ENCODE measurements at regions not wholly inside any gene's neighbourhood (a gene's known extent, or its start where the extent isn't known, plus 50 kb on each side); places are given as distances from the start of the nearest gene placed in this dataset.
"Not testable (repeated sequence)": the region's sequence is repeated elsewhere in the genome, so short reads cannot be mapped to it uniquely, and the experiment has no call there.

DNA sequence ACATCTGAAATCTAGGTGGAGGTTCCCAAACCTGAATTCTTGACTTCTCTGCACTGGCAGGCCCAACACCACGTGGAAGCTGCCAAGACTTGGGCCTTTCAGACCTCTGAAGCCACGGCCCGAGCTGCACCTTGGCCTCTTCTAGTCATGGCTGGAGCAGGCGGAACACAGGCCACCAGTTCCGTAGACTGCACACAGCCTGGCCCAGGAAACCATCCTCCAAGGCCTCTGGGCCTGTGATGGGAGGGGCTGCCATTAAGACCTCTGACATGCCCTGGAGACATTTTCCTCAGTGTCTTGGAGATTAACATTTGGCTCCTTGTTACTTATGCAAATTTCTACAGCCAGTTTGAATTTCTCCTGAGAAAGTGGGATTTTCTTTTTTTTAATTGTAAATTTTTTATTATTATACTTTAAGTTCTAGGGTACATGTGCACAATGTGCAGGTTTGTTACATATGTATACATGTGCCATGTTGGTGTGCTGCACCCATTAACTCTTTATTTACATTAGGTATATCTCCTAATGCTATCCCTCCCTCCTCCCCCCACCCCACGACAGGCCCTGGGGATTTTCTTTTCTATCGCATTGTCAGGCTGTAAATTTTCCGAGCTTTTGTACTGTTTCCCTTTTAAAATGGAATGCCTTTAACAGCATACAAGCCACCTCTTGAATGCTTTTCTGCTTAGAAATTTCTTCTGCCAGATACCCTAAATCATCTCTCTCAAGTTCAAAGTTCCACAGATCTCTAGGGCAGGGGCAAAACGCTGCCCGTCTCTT lies 492.9 kb upstream of the ARPP21 start:
- DNase-seq (ENCODE audit: low spot score), result not testable (repeated sequence)

DNA sequence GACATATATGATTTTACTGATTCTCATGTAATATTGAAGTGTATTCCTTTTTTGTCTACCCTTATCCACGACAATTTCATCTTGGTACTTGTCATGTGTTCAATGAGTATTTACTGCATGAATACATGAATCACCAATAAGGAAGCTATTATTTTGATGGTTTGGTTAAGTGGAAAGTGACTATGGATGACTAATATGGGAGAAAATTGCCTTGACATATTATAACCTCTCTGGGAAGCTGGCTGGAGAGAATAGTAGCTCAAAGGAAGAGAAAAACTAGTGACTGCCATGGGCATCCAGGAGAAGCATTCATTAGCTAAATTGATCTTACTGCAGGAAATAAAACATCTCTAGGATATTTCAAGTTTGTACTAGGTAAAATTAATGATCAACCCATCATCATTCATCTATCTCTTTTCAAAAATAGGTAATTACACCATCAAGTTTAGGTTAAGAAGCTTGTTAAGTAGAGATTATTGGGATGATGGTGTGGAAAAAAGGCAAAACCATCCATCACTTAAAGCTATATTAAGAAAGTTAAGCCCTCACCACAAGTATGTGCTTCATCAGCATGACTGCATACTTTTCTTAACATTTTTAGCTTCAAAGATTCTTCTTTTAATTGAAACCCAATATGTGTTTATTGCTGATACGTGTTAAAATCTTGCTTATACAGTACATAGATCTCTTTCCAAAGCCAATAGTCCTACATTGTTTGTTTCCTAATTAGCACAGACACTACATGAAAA lies 455.2 kb upstream of the ARPP21 start:
- DNase-seq (ENCODE audit: low spot score), result no peak

DNA sequence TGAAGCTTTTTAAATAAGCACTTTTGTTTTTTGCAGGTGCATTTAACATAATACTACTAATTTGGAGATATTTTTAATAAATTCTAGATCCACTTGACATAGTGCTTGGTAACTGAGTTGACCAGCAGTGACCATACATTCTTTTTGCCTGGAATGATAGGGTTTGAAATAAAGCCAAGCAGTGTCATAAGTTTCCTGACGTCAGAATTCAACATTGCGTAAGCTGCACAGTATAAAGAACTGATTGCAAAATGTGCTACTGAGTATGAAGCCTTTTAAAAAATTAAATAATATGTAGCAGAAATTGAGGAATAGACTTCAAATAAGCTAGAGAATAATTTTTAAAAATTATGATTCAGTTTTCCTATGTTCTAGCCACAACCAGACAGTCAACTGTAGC lies 454.6 kb upstream of the ARPP21 start:
- no peak for DNase-seq (ENCODE audit: low spot score)

DNA sequence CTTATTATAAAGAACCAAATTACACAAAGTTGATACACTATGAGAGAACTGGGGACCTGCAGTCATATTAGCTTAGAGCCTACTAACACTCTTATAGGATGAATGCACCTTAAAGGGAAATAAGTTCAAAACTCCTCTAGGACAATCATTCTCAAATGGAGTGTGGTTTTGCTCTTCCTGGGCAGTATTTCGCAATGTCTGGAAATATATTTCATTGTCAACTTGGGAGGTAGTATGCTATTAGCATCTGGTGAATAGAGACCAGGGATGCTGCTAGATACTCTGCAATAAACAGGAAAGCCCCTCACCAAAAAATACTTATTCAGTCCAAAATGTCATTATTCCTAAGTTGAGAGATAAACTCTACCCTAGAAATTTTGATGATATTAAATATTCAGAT lies 451.4 kb upstream of the ARPP21 start:
- DNase-seq (ENCODE audit: low spot score), result no peak

DNA sequence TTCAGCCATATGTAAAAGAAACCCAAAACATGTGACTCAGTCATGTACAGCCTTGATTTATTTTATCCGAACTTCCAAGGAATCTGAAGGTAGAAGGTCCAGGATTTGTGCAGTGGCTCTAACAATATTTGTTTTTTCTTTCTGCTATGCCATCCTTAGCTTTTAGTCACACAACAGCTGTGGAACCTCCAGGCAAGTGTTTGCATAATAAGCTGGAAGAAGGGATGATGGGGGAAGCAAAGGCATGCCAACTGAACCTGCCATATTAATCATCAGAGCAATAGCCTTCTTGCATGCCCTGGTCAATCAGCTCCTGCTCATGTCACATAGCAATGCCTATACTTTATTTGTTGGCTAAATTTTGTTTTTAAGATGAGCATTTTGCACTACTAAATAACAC lies 444.7 kb upstream of the ARPP21 start:
- DNase-seq (ENCODE audit: low spot score), result no peak

GRCh38 chr3:35198857-35199256 lies 440.5 kb upstream of the ARPP21 start:
- no peak for DNase-seq (ENCODE audit: low spot score)

DNA sequence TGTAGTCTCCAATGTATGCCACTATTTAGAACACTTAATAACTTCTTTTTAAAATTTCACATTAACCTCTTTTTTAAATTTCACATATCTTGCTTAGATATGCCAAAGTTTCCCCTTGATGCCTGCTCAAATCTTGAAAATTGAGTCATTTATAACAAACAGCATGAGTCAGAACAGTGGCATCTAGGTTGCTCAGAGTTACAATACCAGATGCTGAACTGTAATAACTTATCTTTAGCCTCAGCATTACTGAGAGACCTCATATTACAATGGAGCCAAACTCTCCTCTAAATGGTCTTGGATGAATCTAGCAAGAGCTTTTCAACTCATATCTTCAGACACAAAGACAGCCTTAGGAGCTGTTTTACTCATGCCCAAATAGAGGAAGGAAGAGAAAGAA lies 439.3 kb upstream of the ARPP21 start:
- DNase-seq (ENCODE audit: low spot score), result peak; percentile 8

GRCh38 chr3:35201211-35201610 lies 438.1 kb upstream of the ARPP21 start:
- DNase-seq (ENCODE audit: low spot score), result no peak

GRCh38 chr3:35215525-35216500 lies 423.5 kb upstream of the ARPP21 start:
- DNase-seq (ENCODE audit: low spot score), result no peak

DNA sequence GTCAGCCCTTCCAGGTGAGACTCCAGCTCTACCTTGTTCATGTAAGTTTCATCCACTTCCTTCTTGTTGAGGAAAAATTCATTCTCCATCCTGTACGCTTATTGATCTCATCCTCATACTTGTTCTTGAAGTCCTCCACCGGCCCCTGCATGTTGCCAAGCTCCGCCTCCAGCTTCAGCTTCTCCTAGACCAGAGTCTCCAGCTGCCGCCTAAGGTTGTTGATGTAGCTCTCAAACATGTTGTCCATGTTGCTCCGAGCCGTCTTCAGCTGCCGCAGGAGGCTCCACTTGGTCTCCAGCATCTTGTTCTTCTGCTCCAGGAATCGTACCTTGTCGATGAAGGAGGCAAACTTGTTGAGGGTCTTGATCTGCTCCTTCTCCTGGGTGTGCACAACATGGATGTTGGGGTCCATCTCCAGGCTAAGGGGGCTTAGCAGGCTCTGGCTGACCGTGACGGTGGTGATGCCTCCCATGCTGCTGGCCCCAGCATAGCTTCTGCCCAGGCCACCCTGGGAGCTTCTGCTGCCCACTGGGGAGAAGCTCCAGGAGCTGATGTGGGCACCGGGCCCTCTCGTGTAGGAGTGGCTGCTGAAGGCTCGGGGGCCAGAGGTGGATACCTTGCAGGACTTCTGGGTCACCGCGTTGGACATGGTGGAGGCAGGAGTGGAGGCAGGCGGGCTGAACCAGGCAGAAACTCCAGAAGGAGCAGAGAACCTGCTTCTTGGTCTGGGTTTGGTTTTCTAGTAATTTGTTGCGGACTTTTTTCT lies 422.6 kb upstream of the ARPP21 start:
- no peak for DNase-seq (ENCODE audit: low spot score)

DNA sequence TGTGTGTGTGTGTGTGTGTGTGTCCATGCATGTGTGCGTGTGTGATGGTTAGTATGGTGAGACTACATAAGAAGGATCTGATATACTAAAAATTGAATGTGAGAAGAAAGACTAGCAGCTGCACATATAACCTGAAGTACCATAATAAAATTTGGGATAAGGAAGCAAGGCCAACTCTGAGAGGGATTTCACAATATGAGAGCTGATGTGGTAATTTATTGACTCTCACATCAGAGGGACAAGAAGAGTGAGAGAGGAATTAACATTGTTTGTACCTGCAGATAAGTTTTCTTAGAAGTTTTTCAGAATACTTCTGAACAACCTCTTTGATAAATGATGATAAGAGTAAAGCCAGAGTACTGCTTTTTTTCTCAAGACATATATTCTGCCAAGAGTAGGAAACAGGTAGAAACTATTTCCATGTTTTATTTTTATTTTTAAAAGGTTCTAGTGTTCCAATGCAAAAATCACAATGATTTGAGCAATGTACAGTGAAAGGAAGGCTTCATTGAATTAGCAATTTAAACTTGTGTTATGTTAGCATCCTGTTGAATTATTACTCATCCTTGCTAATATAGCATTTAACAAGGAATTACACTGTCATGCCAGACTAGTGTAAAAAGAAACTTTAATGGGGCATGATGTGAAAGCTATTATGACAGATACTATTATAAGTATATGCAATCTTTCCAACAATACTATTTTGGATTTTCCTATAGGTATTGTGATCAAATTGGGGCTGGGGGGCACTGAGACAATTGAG lies 415.5 kb upstream of the ARPP21 start:
- DNase-seq (ENCODE audit: low spot score), result no peak

GRCh38 chr3:35224565-35225295 lies 414.6 kb upstream of the ARPP21 start:
- DNase-seq (ENCODE audit: low spot score), result no peak

- no peak for DNase-seq (ENCODE audit: low spot score)
Observed at GRCh38 chr3:35241236-35241635, 398.1 kb upstream of the ARPP21 start.

DNA sequence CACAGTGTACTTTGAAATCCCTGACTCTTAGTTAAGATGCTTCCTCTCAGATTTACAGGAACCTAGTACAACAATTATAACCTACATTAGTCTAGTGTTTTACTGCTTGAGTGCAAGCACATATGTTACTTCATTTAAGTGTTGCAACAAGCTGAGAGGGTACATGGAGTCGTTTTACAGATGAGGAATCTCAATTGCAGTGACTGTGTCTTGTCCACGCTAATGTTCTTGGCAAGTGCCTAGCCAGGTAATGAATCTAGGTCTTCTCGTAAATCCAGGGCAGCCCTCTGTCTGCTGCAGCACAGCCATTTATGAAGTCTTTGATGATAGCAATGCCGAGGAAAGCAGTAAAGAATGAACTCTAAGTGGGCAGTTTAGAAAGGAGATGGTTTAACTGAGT lies 384.4 kb upstream of the ARPP21 start:
- DNase-seq (ENCODE audit: low spot score), result no peak

DNA sequence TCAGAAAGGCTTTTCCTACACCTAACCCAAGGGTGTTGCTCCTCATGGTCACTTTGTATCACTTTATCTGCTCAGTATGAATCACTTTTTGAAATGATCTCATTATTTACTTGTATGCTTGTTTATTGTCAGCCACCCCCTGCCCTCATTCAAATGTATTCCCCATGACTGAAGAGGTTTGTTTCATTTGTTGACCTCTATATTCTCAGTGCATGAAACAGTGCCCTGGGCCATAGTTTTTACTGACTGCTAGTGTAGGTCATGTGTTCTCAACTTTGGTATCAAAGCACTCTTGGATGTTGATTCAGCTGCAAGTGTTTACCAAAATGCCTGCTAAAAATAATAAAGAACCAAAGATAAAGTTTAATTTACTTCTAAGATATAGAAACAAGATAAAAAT lies 381.7 kb upstream of the ARPP21 start:
- no peak for DNase-seq (ENCODE audit: low spot score)

GRCh38 chr3:35262406-35262805 lies 376.9 kb upstream of the ARPP21 start:
- DNase-seq (ENCODE audit: low spot score), result no peak

- DNase-seq (ENCODE audit: low spot score), result no peak
Observed at GRCh38 chr3:35263477-35263876, 375.8 kb upstream of the ARPP21 start.

- not testable (repeated sequence) for DNase-seq (ENCODE audit: low spot score)
Observed at GRCh38 chr3:35266065-35266464, 373.3 kb upstream of the ARPP21 start.

- DNase-seq (ENCODE audit: low spot score), result no peak
Observed at GRCh38 chr3:35275768-35276167, 363.6 kb upstream of the ARPP21 start.

GRCh38 chr3:35276568-35276967 lies 362.8 kb upstream of the ARPP21 start:
- DNase-seq (ENCODE audit: low spot score), result no peak
